VCaP (cell line): ENCODE measurements at regions not wholly inside any gene's neighbourhood (a gene's known extent, or its start where the extent isn't known, plus 50 kb on each side); places are given as distances from the start of the nearest gene placed in this dataset.

Experiments used
- H3K27ac ChIP-seq: fragments of 450-650 bp; 2 replicates; pipeline ENCODE4 v1.5.1; 2017
- CTCF ChIP-seq: fragments of 450-650 bp; conservative IDR thresholded peaks from 2 replicates; pipeline ENCODE4 v1.5.1; 2017; ENCODE audit warnings: mild to moderate bottlenecking, moderate library complexity

GRCh38 chr17:79286440-79286839, 211.8 kb downstream of the ENGASE start:
- no peak for TF ChIP-seq CTCF

GRCh38 chr17:79285973-79286372, 211.3 kb downstream of the ENGASE start:
- no peak for TF ChIP-seq CTCF
- no peak overlapping the region for H3K27ac ChIP-seq

More at GRCh38 chr17:79286440-79286839, 211.8 kb downstream of the ENGASE start:
- H3K27ac ChIP-seq, result no peak overlapping the region

- no peak for TF ChIP-seq CTCF
- no peak overlapping the region for H3K27ac ChIP-seq
Measured at GRCh38 chr17:79282294-79282693, 207.7 kb downstream of the ENGASE start.

- TF ChIP-seq CTCF, result no peak
- H3K27ac ChIP-seq, result no peak overlapping the region
Measured at GRCh38 chr17:79281803-79282202, 207.2 kb downstream of the ENGASE start.

GRCh38 chr17:79280866-79281572, 206.4 kb downstream of the ENGASE start:
- no peak overlapping the region for H3K27ac ChIP-seq
- no peak for TF ChIP-seq CTCF

GRCh38 chr17:79280010-79280409, 205.4 kb downstream of the ENGASE start:
- TF ChIP-seq CTCF, result no peak

GRCh38 chr17:79279320-79279719, 204.7 kb downstream of the ENGASE start:
- H3K27ac ChIP-seq, result no peak overlapping the region
- TF ChIP-seq CTCF, result no peak

More at GRCh38 chr17:79280010-79280409, 205.4 kb downstream of the ENGASE start:
- no peak overlapping the region for H3K27ac ChIP-seq
